HepG2 (cell line): ENCODE measurements at regions not wholly inside any gene's neighbourhood (a gene's known extent, or its start where the extent isn't known, plus 50 kb on each side); places are given as distances from the start of the nearest gene placed in this dataset.

Experiments used
- CCDC6 ChIP-seq: sonication (generic); formaldehyde crosslinking; IDR thresholded peaks from 2 replicates; pipeline ENCODE4 v1.8.1; 2022; ENCODE audit warnings: mild to moderate bottlenecking, missing genetic modification reagents, moderate library complexity
- CHD4 ChIP-seq: fragments of 200-600 bp; sonication (generic); IDR thresholded peaks from 2 replicates; pipeline ENCODE4 v1.7.0; 2017; ENCODE audit warnings: mild to moderate bottlenecking, low read length, borderline replicate concordance
- DNMT1 ChIP-seq: sonication (generic); formaldehyde crosslinking; IDR thresholded peaks from 2 replicates; pipeline ENCODE4 v1.5.1; 2020; ENCODE audit warnings: mild to moderate bottlenecking, missing genetic modification reagents
- HIVEP1 ChIP-seq: sonication (generic); formaldehyde crosslinking; IDR thresholded peaks from 2 replicates; pipeline ENCODE4 v1.4.0; 2020; ENCODE audit warnings: mild to moderate bottlenecking, missing genetic modification reagents
- HNRNPH1 ChIP-seq: fragments of 200-400 bp; formaldehyde crosslinking; optimal IDR thresholded peaks from 2 replicates; pipeline ENCODE3; 2017; ENCODE audit warnings: mild to moderate bottlenecking, low read depth, low read length
- HNRNPLL ChIP-seq: fragments of 200-400 bp; formaldehyde crosslinking; IDR thresholded peaks from 2 replicates; pipeline ENCODE4 v1.6.1; 2017; ENCODE audit warnings: mild to moderate bottlenecking, low read depth, low read length; ENCODE audit not compliant: poor library complexity, severe bottlenecking
- MYC ChIP-seq: sonication (generic); formaldehyde crosslinking; IDR thresholded peaks from 2 replicates; pipeline ENCODE4 v1.9.0; 2021; ENCODE audit warnings: missing genetic modification reagents, borderline replicate concordance
- NRL ChIP-seq: sonication (generic); formaldehyde crosslinking; IDR thresholded peaks from 2 replicates; pipeline ENCODE4 v1.5.0; 2020; ENCODE audit warnings: missing genetic modification reagents, mild to moderate bottlenecking, moderate library complexity, borderline replicate concordance
- PHF21A ChIP-seq: sonication (generic); formaldehyde crosslinking; IDR thresholded peaks from 2 replicates; pipeline ENCODE4 v1.5.0; 2020; ENCODE audit warnings: mild to moderate bottlenecking, missing genetic modification reagents
- RARG ChIP-seq: sonication (generic); formaldehyde crosslinking; IDR thresholded peaks from 2 replicates; pipeline ENCODE4 v1.4.0; 2020; ENCODE audit warnings: low read depth, mild to moderate bottlenecking, missing genetic modification reagents
- RBAK ChIP-seq: sonication (generic); formaldehyde crosslinking; IDR thresholded peaks from 2 replicates; pipeline ENCODE4 v1.5.1; 2020; ENCODE audit warnings: mild to moderate bottlenecking, missing genetic modification reagents
- REL ChIP-seq: sonication (generic); formaldehyde crosslinking; conservative IDR thresholded peaks from 2 replicates; pipeline ENCODE4 v1.8.0; 2022; ENCODE audit warnings: mild to moderate bottlenecking, missing genetic modification reagents, moderate library complexity
- TCF12 ChIP-seq, 2 experiments: fragments of 450-650 bp in 1 of 2; sonication (generic) in 1 of 2; formaldehyde crosslinking in 1 of 2; IDR thresholded peaks; 2 replicates each; pipeline versions ENCODE4 v1.6.1 to v1.8.0; 2017 to 2022; ENCODE audit warnings: antibody characterized with exemption in 1 of 2, mild to moderate bottlenecking in 1 of 2, missing genetic modification reagents in 1 of 2, moderate library complexity in 1 of 2
- THYN1 ChIP-seq: sonication (generic); formaldehyde crosslinking; IDR thresholded peaks from 2 replicates; pipeline ENCODE4 v1.8.1; 2023; ENCODE audit warnings: low read depth, mild to moderate bottlenecking, moderate library complexity, missing genetic modification reagents, borderline replicate concordance
- ZFP37 ChIP-seq: sonication (generic); formaldehyde crosslinking; IDR thresholded peaks from 2 replicates; pipeline ENCODE4 v1.4.0; 2020; ENCODE audit warnings: missing genetic modification reagents, borderline replicate concordance
- ZIK1 ChIP-seq: sonication (generic); formaldehyde crosslinking; IDR thresholded peaks from 2 replicates; pipeline ENCODE4 v1.5.0; 2020; ENCODE audit warnings: mild to moderate bottlenecking, low read depth, missing genetic modification reagents, borderline replicate concordance
- ZNF121 ChIP-seq: sonication (generic); formaldehyde crosslinking; IDR thresholded peaks from 2 replicates; pipeline ENCODE4 v1.5.0; 2020; ENCODE audit warnings: mild to moderate bottlenecking, missing genetic modification reagents
- ZNF234 ChIP-seq: sonication (generic); formaldehyde crosslinking; conservative IDR thresholded peaks from 2 replicates; pipeline ENCODE4 v1.5.1; 2020; ENCODE audit warnings: mild to moderate bottlenecking, missing genetic modification reagents
- ZNF354B ChIP-seq: sonication (generic); formaldehyde crosslinking; IDR thresholded peaks from 2 replicates; pipeline ENCODE4 v1.8.0; 2022; ENCODE audit warnings: mild to moderate bottlenecking, missing genetic modification reagents
- TF ChIP-seq, protein P1 (sequence below): sonication (generic); formaldehyde crosslinking; IDR thresholded peaks from 2 replicates; pipeline ENCODE4 v1.8.1; 2023; ENCODE audit warnings: mild to moderate bottlenecking, missing genetic modification reagents, borderline replicate concordance
- TF ChIP-seq, protein P2 (sequence below): sonication (generic); formaldehyde crosslinking; conservative IDR thresholded peaks from 2 replicates; pipeline ENCODE4 v1.4.0; 2020; ENCODE audit warnings: missing genetic modification reagents
- TF ChIP-seq, protein P3 (sequence below): sonication (generic); formaldehyde crosslinking; IDR thresholded peaks from 2 replicates; pipeline ENCODE4 v1.5.1; 2020; ENCODE audit warnings: missing genetic modification reagents, mild to moderate bottlenecking, borderline replicate concordance

DNA sequence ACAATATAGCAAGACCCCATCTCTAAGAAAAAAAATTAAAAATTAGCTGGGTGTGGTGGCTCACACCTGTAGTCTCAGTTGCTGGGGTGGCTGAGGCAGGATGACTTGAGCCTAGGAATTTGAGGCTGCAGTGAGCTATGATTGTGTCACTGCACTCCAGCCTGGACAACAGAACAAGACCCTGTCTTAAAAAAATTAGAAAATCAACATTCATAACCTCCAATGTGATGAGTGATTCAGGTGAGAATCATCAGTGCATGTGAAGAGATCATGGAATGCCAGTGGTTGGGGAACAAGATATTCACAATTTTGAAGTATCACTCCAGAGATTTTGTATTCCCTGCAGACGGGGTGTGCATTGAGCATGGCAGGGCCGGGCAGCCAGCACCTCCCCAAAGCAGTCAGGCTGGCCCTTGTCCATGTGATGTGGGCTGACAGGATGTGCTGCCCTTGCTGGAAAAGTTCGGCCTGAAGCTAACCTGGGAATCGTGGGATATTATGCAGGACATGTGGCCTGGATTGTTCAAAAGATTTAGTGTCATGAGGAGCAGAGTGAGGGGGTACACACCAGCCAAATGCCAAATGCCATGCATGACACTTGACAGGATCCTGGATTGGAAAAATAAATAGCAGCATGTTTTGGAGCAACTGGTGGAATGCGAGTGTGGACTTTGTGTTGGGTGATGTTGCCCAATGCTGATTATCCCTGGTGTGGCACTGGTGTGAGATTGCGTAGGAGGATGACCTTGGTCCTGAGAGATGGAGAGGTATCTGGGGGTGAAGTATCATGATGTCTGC, 189.0 kb downstream of the RGS3 start (continued):
- no peak for TF ChIP-seq RBAK
- no peak for TF ChIP-seq CHD4
- TF ChIP-seq, protein P1, sequence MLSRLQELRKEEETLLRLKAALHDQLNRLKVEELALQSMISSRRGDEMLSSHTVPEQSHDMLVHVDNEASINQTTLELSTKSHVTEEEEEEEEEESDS (CRISPR knock-in tag): no peak
- no peak for TF ChIP-seq ZIK1 (CRISPR knock-in tag)
- no peak for TF ChIP-seq ZNF234
- peak; percentile 96 for TF ChIP-seq PHF21A (CRISPR knock-in tag)
- peak; percentile 77; the same call in 1 of the 2 replicates for TF ChIP-seq MYC (CRISPR knock-in tag)
- no peak for TF ChIP-seq NRL (CRISPR knock-in tag)
- peak; percentile 80 for TF ChIP-seq ZNF121 (CRISPR knock-in tag)
- TF ChIP-seq, protein P2, sequence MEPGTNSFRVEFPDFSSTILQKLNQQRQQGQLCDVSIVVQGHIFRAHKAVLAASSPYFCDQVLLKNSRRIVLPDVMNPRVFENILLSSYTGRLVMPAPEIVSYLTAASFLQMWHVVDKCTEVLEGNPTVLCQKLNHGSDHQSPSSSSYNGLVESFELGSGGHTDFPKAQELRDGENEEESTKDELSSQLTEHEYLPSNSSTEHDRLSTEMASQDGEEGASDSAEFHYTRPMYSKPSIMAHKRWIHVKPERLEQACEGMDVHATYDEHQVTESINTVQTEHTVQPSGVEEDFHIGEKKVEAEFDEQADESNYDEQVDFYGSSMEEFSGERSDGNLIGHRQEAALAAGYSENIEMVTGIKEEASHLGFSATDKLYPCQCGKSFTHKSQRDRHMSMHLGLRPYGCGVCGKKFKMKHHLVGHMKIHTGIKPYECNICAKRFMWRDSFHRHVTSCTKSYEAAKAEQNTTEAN (CRISPR knock-in tag): peak; percentile 94
- TF ChIP-seq, protein P3, sequence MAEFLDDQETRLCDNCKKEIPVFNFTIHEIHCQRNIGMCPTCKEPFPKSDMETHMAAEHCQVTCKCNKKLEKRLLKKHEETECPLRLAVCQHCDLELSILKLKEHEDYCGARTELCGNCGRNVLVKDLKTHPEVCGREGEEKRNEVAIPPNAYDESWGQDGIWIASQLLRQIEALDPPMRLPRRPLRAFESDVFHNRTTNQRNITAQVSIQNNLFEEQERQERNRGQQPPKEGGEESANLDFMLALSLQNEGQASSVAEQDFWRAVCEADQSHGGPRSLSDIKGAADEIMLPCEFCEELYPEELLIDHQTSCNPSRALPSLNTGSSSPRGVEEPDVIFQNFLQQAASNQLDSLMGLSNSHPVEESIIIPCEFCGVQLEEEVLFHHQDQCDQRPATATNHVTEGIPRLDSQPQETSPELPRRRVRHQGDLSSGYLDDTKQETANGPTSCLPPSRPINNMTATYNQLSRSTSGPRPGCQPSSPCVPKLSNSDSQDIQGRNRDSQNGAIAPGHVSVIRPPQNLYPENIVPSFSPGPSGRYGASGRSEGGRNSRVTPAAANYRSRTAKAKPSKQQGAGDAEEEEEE (CRISPR knock-in tag): no peak
- 0 out of 2 replicates have a peak, but pooled peaks have one; percentile 48 for TF ChIP-seq CCDC6 (CRISPR knock-in tag)
- no peak for TF ChIP-seq HNRNPH1
- TF ChIP-seq ZNF354B (CRISPR knock-in tag): no peak
- peak; percentile 81; the same call in 1 of the 2 replicates for TF ChIP-seq ZFP37 (CRISPR knock-in tag)
- TF ChIP-seq TCF12 (IDR thresholded peaks at IDR 0.05): no peak
- no peak for TF ChIP-seq TCF12 (CRISPR knock-in tag; IDR thresholded peaks at IDR 0.05)
- TF ChIP-seq THYN1 (CRISPR knock-in tag): no peak
- no peak for TF ChIP-seq HNRNPLL
- TF ChIP-seq DNMT1: no peak
- 0 out of 2 replicates have a peak, but pooled peaks have one; percentile 47 for TF ChIP-seq REL (CRISPR knock-in tag)
- no peak for TF ChIP-seq HIVEP1 (CRISPR knock-in tag)
- TF ChIP-seq RARG (CRISPR knock-in tag): no peak
